DND-41 (cell line): ENCODE measurements at regions not wholly inside any gene's neighbourhood (a gene's known extent, or its start where the extent isn't known, plus 50 kb on each side); places are given as distances from the start of the nearest gene placed in this dataset.

Source experiments
- CTCF ChIP-seq: IDR thresholded peaks from 2 replicates; pipeline ENCODE4 v1.5.1; 2012; ENCODE audit warnings: borderline replicate concordance, low read length, moderate library complexity, mild to moderate bottlenecking; ENCODE audit not compliant: poor library complexity, severe bottlenecking; ENCODE audit errors: extremely low read depth
- EZH2 ChIP-seq: IDR thresholded peaks from 3 replicates; pipeline ENCODE4 v1.6.1; 2012; ENCODE audit warnings: borderline replicate concordance, low read depth, mild to moderate bottlenecking, moderate library complexity, low read length, inconsistent platforms; ENCODE audit not compliant: severe bottlenecking

- TF ChIP-seq CTCF (no peak), EZH2 (no peak)
These were observed 434.3 kb upstream of the FAT1 start for GRCh38 chr4:187158003-187158402.
